PC-3 (cell line): ENCODE measurements at regions not wholly inside any gene's neighbourhood (a gene's known extent, or its start where the extent isn't known, plus 50 kb on each side); places are given as distances from the start of the nearest gene placed in this dataset.

Source experiments
- EZH2 ChIP-seq: fragments of 300-600 bp; sonication (generic); IDR thresholded peaks from one replicate; pipeline ENCODE4 v1.6.1; 2017; ENCODE audit warnings: antibody characterized with exemption, mild to moderate bottlenecking, low read length; ENCODE audit not compliant: unreplicated experiment
- EZH2phosphoT487 ChIP-seq: fragments of 300-600 bp; sonication (generic); IDR thresholded peaks from 2 replicates; pipeline ENCODE4 v1.6.1; 2018; ENCODE audit warnings: mild to moderate bottlenecking, antibody characterized with exemption, low read length, borderline replicate concordance
- TF ChIP-seq, protein P1 (sequence below): fragments of 300-600 bp; sonication (generic); conservative IDR thresholded peaks from 2 replicates; pipeline ENCODE4 v1.5.1; 2017; ENCODE audit warnings: antibody characterized with exemption, low read depth, mild to moderate bottlenecking, low read length

DNA sequence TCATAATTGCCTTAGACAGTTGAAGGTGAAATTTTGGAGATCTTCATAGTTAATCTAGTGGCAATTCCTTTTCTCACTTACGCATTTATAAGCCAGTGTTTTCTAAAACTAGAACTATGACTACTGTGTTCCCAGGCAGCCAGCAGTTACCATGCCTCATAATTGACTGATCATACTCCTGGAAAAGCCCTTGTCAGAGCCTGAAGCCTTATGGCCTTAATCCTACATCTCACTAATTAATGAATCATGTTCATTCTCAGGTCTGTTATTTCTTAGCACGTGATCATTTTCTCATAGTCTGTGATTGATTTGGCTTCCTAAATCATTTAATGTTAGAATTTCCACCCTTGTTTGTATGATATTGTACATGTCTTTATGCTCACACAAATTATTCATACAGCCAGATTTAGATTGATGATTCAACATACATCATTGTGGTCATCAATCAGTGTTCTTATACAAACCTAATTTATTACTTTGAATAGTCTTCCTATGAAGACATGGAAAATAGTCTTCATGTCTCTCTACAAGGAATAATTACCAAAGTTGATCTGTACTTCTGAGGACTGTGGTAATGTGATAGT, 132.6 kb upstream of the ASCC3 start:
- TF ChIP-seq, protein P1, sequence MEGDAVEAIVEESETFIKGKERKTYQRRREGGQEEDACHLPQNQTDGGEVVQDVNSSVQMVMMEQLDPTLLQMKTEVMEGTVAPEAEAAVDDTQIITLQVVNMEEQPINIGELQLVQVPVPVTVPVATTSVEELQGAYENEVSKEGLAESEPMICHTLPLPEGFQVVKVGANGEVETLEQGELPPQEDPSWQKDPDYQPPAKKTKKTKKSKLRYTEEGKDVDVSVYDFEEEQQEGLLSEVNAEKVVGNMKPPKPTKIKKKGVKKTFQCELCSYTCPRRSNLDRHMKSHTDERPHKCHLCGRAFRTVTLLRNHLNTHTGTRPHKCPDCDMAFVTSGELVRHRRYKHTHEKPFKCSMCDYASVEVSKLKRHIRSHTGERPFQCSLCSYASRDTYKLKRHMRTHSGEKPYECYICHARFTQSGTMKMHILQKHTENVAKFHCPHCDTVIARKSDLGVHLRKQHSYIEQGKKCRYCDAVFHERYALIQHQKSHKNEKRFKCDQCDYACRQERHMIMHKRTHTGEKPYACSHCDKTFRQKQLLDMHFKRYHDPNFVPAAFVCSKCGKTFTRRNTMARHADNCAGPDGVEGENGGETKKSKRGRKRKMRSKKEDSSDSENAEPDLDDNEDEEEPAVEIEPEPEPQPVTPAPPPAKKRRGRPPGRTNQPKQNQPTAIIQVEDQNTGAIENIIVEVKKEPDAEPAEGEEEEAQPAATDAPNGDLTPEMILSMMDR: no peak
- no peak for TF ChIP-seq EZH2
- TF ChIP-seq EZH2phosphoT487: no peak
